ENCODE measurements at regions not wholly inside any gene's neighbourhood (a gene's known extent, or its start where the extent isn't known, plus 50 kb on each side); places are given as distances from the start of the nearest gene placed in this dataset.

- H3K36me3 Mint-ChIP-seq (ENCODE audit: insufficient read depth), result no peaks in the 10 kb centered on the region
- no peaks in the 10 kb centered on the region for H3K27me3 Mint-ChIP-seq
- no peak overlapping the region for H3K4me3 Mint-ChIP-seq
- no peak overlapping the region for H3K27ac Mint-ChIP-seq
- no peaks in the 10 kb centered on the region for H3K4me1 Mint-ChIP-seq (ENCODE audit: low read depth in 2 of 2)
- H3K9me3 Mint-ChIP-seq, result peaks cover 3 to 17% of the 10 kb centered on the region in 2 donors
- ATAC-seq (replicated peaks) (no peak), DNase-seq (no peak)
Observed at GRCh38 chr7:81648716-81649115, 121.1 kb downstream of the HGF start.

GRCh38 chr7:81645435-81645834 lies 124.4 kb downstream of the HGF start:
- Mint-ChIP-seq H3K9me3 (peaks cover 12 to 17% of the 10 kb centered on the region in 2 donors), H3K36me3 (ENCODE audit: insufficient read depth) (no peaks in the 10 kb centered on the region), H3K27me3 (no peaks in the 10 kb centered on the region), H3K4me1 (ENCODE audit: low read depth in 2 of 2) (no peaks in the 10 kb centered on the region), H3K27ac (no peak overlapping the region), H3K4me3 (no peak overlapping the region)
- ATAC-seq (replicated peaks) (no peak), DNase-seq (no peak)

- ATAC-seq (replicated peaks), result no peak
- H3K4me3 Mint-ChIP-seq, result no peak overlapping the region
- H3K9me3 Mint-ChIP-seq, result peaks cover 16 to 20% of the 10 kb centered on the region in 2 donors
Observed at GRCh38 chr7:81641873-81642272, 128.0 kb downstream of the HGF start.

GRCh38 chr7:81638198-81638597 lies 131.6 kb downstream of the HGF start:
- Mint-ChIP-seq H3K9me3 (peaks cover 11 to 17% of the 10 kb centered on the region in 2 donors), H3K27me3 (no peaks in the 10 kb centered on the region), H3K4me1 (ENCODE audit: low read depth in 2 of 2) (no peaks in the 10 kb centered on the region), H3K36me3 (ENCODE audit: insufficient read depth) (no peaks in the 10 kb centered on the region), H3K4me3 (no peak overlapping the region), H3K27ac (no peak overlapping the region)
- ATAC-seq (replicated peaks) (no peak), DNase-seq (no peak)

More at GRCh38 chr7:81641873-81642272, 128.0 kb downstream of the HGF start:
- DNase-seq, result no peak
- H3K27ac Mint-ChIP-seq, result no peak overlapping the region
- no peaks in the 10 kb centered on the region for H3K36me3 Mint-ChIP-seq (ENCODE audit: insufficient read depth)
- H3K4me1 Mint-ChIP-seq (ENCODE audit: low read depth in 2 of 2), result no peaks in the 10 kb centered on the region
- no peaks in the 10 kb centered on the region for H3K27me3 Mint-ChIP-seq

GRCh38 chr7:81637534-81637933 lies 132.3 kb downstream of the HGF start:
- peaks cover 11 to 17% of the 10 kb centered on the region in 2 donors for H3K9me3 Mint-ChIP-seq
- no peak for ATAC-seq (replicated peaks)
- DNase-seq, result no peak
- no peaks in the 10 kb centered on the region for H3K36me3 Mint-ChIP-seq (ENCODE audit: insufficient read depth)
- H3K27me3 Mint-ChIP-seq, result no peaks in the 10 kb centered on the region
- H3K4me1 Mint-ChIP-seq (ENCODE audit: low read depth in 2 of 2), result no peaks in the 10 kb centered on the region
- no peak overlapping the region for H3K4me3 Mint-ChIP-seq
- H3K27ac Mint-ChIP-seq, result no peak overlapping the region

GRCh38 chr7:81632418-81632817 lies 137.4 kb downstream of the HGF start:
- Mint-ChIP-seq H3K27me3 (no peaks in the 10 kb centered on the region), H3K27ac (no peak overlapping the region), H3K4me3 (no peak overlapping the region), H3K9me3 (peaks cover 5 to 8% of the 10 kb centered on the region in 2 donors), H3K4me1 (ENCODE audit: low read depth in 2 of 2) (no peaks in the 10 kb centered on the region), H3K36me3 (ENCODE audit: insufficient read depth) (no peaks in the 10 kb centered on the region)
- no peak for DNase-seq
- ATAC-seq (replicated peaks), result no peak

DNA sequence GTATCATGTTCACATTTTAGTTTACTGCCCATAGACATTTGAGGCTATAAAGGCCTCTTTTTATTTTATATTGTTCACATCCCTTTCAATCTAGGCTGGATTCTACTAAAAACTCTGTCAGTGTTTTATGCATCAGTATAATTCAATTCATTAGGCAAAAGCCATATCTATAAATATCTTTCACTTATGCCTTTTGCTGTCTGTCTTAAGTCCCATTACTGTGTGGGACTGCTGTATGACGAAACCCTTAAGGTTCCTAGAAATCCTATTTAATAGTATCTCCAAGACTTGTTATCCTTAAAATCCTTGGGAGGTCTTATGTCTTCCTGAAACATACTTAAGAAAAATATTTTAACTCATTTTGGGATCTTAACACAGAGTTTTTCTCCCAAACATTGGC lies 139.2 kb downstream of the HGF start:
- peaks cover 4 to 8% of the 10 kb centered on the region in 2 donors for H3K9me3 Mint-ChIP-seq
- no peak overlapping the region for H3K4me3 Mint-ChIP-seq
- H3K36me3 Mint-ChIP-seq (ENCODE audit: insufficient read depth), result no peaks in the 10 kb centered on the region
- H3K4me1 Mint-ChIP-seq (ENCODE audit: low read depth in 2 of 2), result no peaks in the 10 kb centered on the region
- DNase-seq (no peak), ATAC-seq (replicated peaks) (no peak)
- no peak overlapping the region for H3K27ac Mint-ChIP-seq
- H3K27me3 Mint-ChIP-seq, result no peaks in the 10 kb centered on the region

- no peak for ATAC-seq (replicated peaks)
- H3K36me3 Mint-ChIP-seq (ENCODE audit: insufficient read depth), result no peaks in the 10 kb centered on the region
- no peaks in the 10 kb centered on the region for H3K27me3 Mint-ChIP-seq
- H3K4me1 Mint-ChIP-seq (ENCODE audit: low read depth in 2 of 2), result no peaks in the 10 kb centered on the region
- H3K4me3 Mint-ChIP-seq, result no peak overlapping the region
- H3K27ac Mint-ChIP-seq, result no peak overlapping the region
- peaks cover 4 to 8% of the 10 kb centered on the region in 2 donors for H3K9me3 Mint-ChIP-seq
- DNase-seq, result no peak
Observed at GRCh38 chr7:81629702-81630101, 140.1 kb downstream of the HGF start.

- Mint-ChIP-seq H3K9me3 (peaks cover 7 to 15% of the 10 kb centered on the region in 2 donors), H3K36me3 (ENCODE audit: insufficient read depth) (no peaks in the 10 kb centered on the region), H3K4me3 (no peak overlapping the region), H3K27ac (no peak overlapping the region), H3K27me3 (no peaks in the 10 kb centered on the region), H3K4me1 (ENCODE audit: low read depth in 2 of 2) (no peaks in the 10 kb centered on the region)
- DNase-seq (no peak), ATAC-seq (replicated peaks) (no peak)
Observed at GRCh38 chr7:81628951-81629350, 140.9 kb downstream of the HGF start.

DNA sequence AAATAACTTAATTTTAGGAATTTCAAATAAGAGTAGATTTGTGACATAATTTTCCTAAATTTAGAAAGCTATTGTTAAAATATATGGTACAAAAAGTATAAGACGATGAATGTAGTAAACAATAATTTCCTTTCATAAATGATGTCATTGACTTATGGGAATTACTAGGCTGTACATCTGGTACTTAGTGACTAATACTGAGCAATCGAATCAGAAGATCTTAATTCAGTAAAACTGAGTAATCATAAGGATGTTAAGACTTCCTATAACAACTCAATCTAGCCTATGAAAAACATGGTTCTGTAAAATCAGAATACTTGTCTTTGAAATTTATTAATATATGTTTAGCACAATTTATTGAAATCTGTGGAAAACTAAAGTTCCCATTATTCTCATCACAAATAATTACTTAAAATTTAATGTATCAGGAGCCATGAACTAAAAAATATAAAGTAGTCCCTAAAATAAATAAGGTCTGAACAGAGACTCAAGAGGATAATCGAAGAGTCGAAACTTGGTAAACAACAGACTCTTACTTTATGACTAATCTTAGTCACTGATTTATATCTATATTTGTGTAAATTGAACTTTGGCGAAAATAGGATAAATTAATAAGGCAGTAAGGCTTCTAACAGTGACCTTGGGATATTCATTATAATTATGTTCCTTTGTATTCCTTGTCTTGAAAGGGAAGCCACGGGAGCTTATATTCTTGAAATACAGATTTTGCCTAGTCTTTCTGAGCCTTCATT lies 142.1 kb downstream of the HGF start:
- DNase-seq, result no peak
- no peaks in the 10 kb centered on the region for H3K36me3 Mint-ChIP-seq (ENCODE audit: insufficient read depth)
- no peak for ATAC-seq (replicated peaks)
- H3K4me1 Mint-ChIP-seq (ENCODE audit: low read depth in 2 of 2), result no peaks in the 10 kb centered on the region
- no peak overlapping the region for H3K27ac Mint-ChIP-seq
- no peaks in the 10 kb centered on the region for H3K27me3 Mint-ChIP-seq
- no peak overlapping the region for H3K4me3 Mint-ChIP-seq
- peaks cover 12 to 28% of the 10 kb centered on the region in 2 donors for H3K9me3 Mint-ChIP-seq

GRCh38 chr7:81626008-81626407 lies 143.8 kb downstream of the HGF start:
- Mint-ChIP-seq H3K36me3 (ENCODE audit: insufficient read depth) (no peaks in the 10 kb centered on the region), H3K4me1 (ENCODE audit: low read depth in 2 of 2) (no peaks in the 10 kb centered on the region), H3K9me3 (peaks cover 10 to 22% of the 10 kb centered on the region in 2 donors), H3K27me3 (no peaks in the 10 kb centered on the region), H3K27ac (no peak overlapping the region), H3K4me3 (no peak overlapping the region)
- DNase-seq, result no peak
- no peak for ATAC-seq (replicated peaks)

DNA sequence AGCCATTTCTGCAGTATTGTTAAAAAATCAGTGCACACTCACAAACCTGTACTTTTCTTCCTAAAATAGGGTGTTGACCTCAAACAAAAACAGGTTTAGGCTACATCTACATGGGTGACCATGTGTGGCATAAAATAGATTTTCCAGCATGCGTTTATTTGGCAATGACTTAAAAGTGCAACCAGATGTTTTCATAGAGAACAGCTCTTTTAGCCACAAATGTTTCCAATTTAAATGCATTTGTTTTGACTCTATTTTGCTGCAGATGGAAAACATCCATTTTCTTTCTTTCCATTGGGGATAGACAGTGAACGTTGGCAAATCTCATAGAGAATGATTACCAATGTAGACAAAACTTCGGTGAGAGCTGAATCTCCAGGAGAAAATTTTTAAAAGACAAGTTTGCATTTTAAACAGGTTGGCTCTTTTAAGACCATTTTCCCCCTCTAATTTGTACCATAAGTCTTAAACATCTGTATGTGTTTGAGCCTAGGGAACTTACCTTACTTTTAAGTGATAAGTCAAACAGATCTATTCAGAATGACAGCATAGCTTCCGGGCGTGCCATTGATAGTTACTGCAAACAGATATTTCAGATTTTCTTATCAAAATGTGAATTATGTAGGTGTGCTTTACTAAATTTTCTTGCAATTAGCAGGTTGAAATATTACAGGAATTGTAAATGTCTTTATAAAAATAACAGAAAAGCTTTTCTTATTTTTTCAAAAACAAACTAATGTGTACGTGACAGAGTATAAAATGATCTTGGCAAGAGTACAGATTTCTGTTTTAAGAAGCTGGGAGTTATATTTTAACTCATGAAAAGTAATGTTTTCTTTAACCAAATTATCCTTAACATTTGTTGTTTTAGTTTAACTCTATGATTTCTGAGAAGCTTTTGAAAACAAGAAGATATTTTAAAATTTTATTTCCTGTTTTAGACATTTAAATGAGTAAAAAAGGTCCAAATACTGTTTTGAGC lies 144.9 kb downstream of the HGF start:
- no peaks in the 10 kb centered on the region for H3K36me3 Mint-ChIP-seq (ENCODE audit: insufficient read depth)
- H3K9me3 Mint-ChIP-seq, result peaks cover 8 to 22% of the 10 kb centered on the region in 2 donors
- no peak overlapping the region for H3K4me3 Mint-ChIP-seq
- H3K27ac Mint-ChIP-seq, result no peak overlapping the region
- DNase-seq, result no peak
- ATAC-seq (replicated peaks), result no peak
- H3K27me3 Mint-ChIP-seq, result no peaks in the 10 kb centered on the region
- H3K4me1 Mint-ChIP-seq (ENCODE audit: low read depth in 2 of 2), result no peaks in the 10 kb centered on the region

DNA sequence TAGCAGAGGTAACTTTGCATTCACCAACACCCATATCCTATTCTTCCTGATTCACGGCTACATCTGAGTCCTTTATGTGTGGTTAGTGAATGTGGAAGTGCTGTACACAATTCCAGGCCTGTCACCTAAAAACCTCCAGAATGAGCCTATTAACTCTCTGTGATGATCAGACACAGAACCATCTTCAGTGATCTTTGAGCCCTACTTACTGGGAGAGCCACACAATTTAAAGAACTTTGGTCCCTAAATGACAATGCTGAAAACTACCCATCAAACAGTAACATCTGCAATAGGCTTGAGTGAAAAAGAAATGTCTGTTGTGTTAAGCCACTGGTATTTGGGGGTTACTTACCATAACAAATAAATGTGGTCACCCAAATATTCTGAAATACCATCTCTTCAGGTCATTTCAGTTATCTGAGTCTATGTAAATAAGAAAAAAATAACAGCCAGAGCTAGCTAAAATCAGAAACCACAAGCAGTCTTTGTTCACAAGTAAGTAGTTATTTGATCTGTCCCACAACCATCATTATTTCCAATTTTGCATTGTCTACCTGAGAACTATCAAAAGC lies 145.7 kb downstream of the HGF start:
- no peak for DNase-seq
- Mint-ChIP-seq H3K4me1 (ENCODE audit: low read depth in 2 of 2) (no peaks in the 10 kb centered on the region), H3K27ac (no peak overlapping the region), H3K36me3 (ENCODE audit: insufficient read depth) (no peaks in the 10 kb centered on the region), H3K27me3 (no peaks in the 10 kb centered on the region), H3K9me3 (peaks cover 8 to 22% of the 10 kb centered on the region in 2 donors), H3K4me3 (no peak overlapping the region)
- no peak for ATAC-seq (replicated peaks)

Measured in effector memory CD8-positive, alpha-beta T cell (primary cell).